ENCODE measurements at regions not wholly inside any gene's neighbourhood (a gene's known extent, or its start where the extent isn't known, plus 50 kb on each side); places are given as distances from the start of the nearest gene placed in this dataset.

GRCh38 chr14:43877351-43877960, 629.6 kb downstream of the FSCB start:
- no peak overlapping the region for H3K4me3 ChIP-seq (ENCODE audit: low read depth, low read length)
- TF ChIP-seq CTCF (conservative IDR thresholded peaks at IDR 0.05; ENCODE audit: low read depth, low read length), result no peak
- no peak for DNase-seq (ENCODE audit: low read depth)

GRCh38 chr14:43872752-43873655, 634.1 kb downstream of the FSCB start:
- no peak for TF ChIP-seq CTCF (conservative IDR thresholded peaks at IDR 0.05; ENCODE audit: low read depth, low read length)
- no peak for DNase-seq (ENCODE audit: low read depth)
- no peak overlapping the region for H3K4me3 ChIP-seq (ENCODE audit: low read depth, low read length)

- no peak overlapping the region for H3K4me3 ChIP-seq (ENCODE audit: low read depth, low read length)
- no peak for TF ChIP-seq CTCF (conservative IDR thresholded peaks at IDR 0.05; ENCODE audit: low read depth, low read length)
- no peak for DNase-seq (ENCODE audit: low read depth)
Measured at GRCh38 chr14:43872222-43872621, 634.9 kb downstream of the FSCB start.

GRCh38 chr14:43858981-43859380, 648.1 kb downstream of the FSCB start:
- H3K4me3 ChIP-seq (ENCODE audit: low read depth, low read length), result no peak overlapping the region
- DNase-seq (ENCODE audit: low read depth), result no peak
- no peak for TF ChIP-seq CTCF (conservative IDR thresholded peaks at IDR 0.05; ENCODE audit: low read depth, low read length)

- no peak overlapping the region for H3K4me3 ChIP-seq (ENCODE audit: low read depth, low read length)
- no peak for TF ChIP-seq CTCF (conservative IDR thresholded peaks at IDR 0.05; ENCODE audit: low read depth, low read length)
- no peak for DNase-seq (ENCODE audit: low read depth)
Measured at GRCh38 chr14:43855556-43855955, 651.5 kb downstream of the FSCB start.

- no peak overlapping the region for H3K4me3 ChIP-seq (ENCODE audit: low read depth, low read length)
- TF ChIP-seq CTCF (conservative IDR thresholded peaks at IDR 0.05; ENCODE audit: low read depth, low read length), result no peak
- DNase-seq (ENCODE audit: low read depth), result no peak
Measured at GRCh38 chr14:43853541-43853940, 653.5 kb downstream of the FSCB start.

All from choroid plexus epithelial cell (primary cell).